OCI-LY7 (cell line): ENCODE measurements at regions not wholly inside any gene's neighbourhood (a gene's known extent, or its start where the extent isn't known, plus 50 kb on each side); places are given as distances from the start of the nearest gene placed in this dataset.

Experiments used
- CTCF ChIP-seq: fragments of 200-600 bp; sonication (generic); conservative IDR thresholded peaks from 2 replicates; pipeline ENCODE4 v1.5.1; 2014; ENCODE audit warnings: mild to moderate bottlenecking, antibody characterized with exemption, low read length, moderate library complexity, mixed read lengths
- EZH2phosphoT487 ChIP-seq: fragments of 200-600 bp; sonication (generic); IDR thresholded peaks from 2 replicates; pipeline ENCODE4 v1.6.1; 2018; ENCODE audit warnings: low read depth, borderline replicate concordance, mild to moderate bottlenecking, mixed run types, antibody characterized with exemption, low read length, moderate library complexity, mixed read lengths

- TF ChIP-seq CTCF: no peak
- no peak for TF ChIP-seq EZH2phosphoT487
Observed at GRCh38 chr7:34530259-34530658, 127.8 kb upstream of the NPSR1 start.
